NCI-H526 (cell line): ENCODE measurements at regions not wholly inside any gene's neighbourhood (a gene's known extent, or its start where the extent isn't known, plus 50 kb on each side); places are given as distances from the start of the nearest gene placed in this dataset.
"Not testable (repeated sequence)": the region's sequence is repeated elsewhere in the genome, so short reads cannot be mapped to it uniquely, and the experiment has no call there.

Experiments
- DNase-seq, 2 experiments: peaks; one replicate each; lab custom pipeline; 2025; lab: John Stamatoyannopoulos, UW

DNA sequence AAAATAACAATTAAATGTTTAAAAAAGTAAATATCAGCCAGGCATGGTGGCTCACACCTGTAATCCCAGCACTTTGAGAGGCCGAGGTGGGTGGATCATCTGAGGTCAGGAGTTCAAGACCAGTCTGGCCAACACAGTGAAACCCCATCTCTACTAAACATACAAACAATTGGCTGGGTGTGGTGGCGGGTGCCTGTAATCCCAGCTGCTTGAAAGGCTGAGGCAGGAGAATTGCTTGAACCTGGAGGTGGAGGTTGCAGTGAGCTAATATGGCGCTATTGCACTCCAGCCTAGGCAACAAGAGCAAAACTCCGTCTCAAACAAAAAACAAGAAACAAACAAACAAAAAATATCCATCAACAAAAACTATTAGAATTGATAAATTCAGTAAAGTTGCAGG is 77.5 kb downstream of the SNX5 start:
- not testable (repeated sequence) for DNase-seq

DNA sequence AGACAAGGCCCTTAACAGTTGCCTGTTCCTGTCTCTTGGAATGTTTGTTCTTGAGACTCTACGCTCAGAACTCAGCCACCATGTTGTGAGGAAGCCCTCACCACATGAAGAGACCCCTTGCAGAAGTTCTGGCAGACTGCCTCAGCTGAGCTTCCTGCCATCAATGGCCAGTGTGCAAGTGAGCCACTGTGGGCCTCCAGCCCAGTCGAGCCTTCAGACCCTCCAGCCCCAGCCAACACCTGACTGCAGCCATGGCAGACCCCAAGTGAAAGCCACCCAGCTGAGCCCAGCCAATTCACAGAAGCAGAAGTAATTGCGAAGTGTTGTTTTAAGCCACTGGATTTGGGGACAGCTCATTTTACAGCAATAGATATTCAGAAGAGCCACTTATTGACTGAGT is 78.3 kb downstream of the SNX5 start:
- DNase-seq = no peak

DNA sequence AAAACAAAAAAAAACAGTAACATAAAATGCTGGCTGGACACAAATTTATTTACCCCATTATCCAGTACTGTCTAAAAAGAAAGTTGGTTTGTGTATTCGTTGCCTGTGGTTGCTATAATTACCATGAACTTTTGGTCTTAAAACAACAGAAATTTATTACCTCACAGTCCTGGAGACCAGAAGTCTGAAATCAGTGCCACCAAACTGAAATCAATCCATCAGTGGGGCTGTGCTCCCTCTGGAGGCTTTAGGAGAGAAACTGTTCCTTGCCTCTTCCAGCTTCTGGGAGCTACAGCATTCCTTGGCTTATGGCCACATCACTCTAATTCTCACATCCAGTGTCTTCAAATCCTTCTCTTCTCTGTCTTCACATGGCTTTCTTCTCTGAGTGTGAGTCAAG is 79.4 kb downstream of the SNX5 start:
- no peak for DNase-seq

DNA sequence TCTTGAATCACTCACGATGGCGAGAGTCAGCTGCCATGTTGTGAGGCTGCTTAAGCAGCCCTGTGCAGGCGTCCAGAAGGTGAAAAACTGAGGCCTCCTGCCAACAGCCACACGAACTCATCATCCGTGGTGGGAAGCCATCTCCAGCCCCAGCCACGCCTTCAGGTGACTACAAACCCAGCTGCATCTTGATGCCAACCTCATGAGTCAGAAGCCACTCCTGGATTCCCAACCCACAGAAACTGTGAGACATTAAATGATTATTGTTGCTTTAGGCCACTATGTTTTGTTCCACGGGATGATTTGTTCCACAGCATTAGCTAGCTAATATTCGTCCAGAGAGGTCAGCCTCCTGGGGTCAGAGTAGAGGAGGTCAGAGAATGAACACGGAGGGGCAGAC is 80.5 kb downstream of the SNX5 start:
- DNase-seq = no peak

DNA sequence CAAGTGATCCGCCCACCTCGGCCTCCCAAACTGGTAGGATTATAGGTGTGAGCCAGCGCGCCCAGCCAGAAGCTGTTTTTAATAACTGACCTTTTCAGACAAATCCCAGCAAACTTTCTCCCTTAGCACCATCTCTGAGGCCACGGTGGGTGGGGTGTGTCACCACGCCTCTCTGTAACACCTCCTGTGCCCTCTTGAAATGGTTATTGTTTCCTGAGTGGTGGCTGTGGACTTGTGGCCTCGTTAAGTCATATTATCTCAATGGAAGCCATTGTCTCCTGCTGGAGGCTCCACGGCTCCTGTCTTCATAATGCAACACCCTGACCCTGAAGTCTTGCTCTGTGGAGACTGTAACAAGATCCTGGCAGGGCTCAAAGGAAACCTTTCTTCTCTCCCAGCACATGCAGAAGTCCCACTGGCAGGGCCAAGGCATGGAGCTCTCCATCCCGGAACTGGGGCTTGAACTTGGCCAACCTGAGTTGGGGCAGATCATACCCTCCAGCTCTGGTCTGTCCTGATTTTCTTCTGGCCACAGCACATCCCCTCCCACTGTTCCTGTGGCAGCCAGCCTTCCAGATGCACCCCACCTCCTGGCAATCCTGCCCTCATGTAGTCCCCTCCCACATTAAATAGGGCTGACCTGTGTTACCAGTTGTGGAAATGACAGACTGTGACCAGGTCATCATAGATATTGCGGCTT is 81.1 kb downstream of the SNX5 start:
- no peak for DNase-seq

DNA sequence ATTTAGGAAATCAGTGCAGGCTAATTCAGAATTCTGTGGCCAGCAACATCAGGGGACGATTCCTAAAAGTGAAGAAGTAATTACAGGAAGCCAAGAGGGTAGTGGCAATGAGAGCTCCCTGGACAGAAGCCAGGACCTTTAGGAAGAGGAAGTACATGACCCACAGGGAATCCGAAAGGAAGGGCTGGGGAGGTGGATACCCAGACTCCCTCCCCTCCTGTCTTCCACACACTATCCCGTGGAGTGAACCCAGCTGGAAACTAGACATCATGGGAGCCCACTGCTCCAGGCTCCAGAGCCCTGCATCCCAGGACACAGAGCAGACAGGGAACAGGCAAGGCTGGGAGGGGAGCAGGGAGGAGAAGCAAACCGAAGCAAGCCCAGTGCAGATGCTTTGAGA is 83.0 kb downstream of the SNX5 start:
- no peak for DNase-seq

DNA sequence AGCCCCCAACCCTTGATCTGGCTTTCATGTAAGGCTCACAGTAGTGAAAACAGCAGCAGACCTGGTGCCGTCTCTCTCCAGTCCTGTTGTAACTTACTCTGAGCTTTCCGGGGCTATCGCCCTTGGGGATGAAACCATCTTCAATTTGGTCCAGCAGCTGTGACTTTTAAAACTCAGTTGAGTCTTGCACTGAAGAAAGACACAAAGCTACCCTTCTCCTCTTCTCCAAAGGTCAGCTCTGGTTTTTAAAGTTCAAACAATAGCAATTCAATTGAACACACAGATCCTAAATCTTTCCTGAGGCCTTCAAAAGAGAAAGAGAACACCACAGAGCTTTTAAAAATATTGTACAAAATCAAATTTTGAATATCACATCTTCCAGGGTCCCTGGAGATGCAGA is 83.5 kb downstream of the SNX5 start:
- no peak for DNase-seq

DNA sequence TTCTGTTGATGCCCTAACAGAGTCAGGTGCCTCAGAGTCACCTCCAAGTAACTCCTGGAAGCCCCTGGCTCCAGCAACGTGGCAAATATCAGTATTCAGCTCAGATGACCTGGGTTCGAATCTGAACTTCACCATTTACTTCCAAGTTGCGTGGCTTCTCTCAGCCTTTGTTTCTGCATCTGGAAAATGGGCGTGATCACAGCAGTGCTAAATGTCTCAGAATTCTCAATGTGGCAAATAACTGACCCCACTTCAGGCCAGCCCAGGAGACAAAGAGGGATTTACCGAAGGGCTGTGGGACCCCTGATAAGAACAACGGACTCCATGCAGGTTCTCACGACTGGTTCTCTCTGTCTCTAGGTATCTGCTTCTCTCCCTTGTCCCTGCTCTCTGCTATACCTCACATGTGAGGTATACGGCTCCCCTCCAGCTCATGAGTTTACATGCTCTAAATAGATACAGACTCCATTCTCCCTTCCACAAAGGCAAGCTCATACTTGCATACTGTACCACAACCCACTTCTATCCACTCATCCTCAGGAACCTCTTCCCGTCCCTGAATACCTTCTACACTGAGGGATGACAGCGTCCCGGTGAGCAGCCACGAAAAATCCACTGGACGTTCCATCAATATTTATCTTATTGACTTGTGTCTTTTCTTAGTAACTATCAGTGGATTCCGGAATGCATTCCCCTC is 84.1 kb downstream of the SNX5 start:
- DNase-seq = no peak

DNA sequence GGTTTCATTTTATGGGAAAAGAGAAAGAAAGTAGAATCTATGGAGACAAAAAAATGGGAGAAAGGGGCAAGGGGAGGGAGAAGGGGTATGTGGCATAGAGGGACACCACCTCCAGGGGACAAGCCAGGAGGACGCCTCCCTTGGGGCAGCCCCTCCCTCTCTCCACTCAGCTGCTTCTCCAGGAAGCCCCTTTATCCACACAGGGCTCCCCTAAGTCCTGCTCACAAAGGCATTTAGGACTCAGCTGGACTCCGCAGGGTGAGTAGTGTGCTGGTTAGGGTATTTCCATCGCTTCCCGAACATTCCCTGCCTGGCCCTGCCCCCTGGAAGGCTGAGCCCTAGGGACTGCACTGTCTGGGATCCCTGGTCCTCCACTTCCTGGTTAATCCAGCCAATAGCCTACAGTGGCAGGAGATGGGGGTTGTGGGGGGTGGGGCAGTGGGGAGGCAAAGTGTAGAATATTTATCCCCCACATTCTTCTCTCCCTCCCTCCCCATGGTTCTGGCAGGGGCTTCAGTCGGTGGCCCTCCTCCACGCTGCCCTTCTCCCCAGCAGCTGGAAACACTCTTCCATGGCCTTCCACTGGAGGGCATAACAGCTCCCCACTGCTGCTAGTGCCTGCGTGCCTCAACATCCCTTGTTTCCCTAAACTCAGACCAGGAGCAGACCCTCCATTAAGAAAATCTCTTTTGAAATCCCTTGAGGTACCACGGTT is 84.8 kb downstream of the SNX5 start:
- DNase-seq = no peak

DNA sequence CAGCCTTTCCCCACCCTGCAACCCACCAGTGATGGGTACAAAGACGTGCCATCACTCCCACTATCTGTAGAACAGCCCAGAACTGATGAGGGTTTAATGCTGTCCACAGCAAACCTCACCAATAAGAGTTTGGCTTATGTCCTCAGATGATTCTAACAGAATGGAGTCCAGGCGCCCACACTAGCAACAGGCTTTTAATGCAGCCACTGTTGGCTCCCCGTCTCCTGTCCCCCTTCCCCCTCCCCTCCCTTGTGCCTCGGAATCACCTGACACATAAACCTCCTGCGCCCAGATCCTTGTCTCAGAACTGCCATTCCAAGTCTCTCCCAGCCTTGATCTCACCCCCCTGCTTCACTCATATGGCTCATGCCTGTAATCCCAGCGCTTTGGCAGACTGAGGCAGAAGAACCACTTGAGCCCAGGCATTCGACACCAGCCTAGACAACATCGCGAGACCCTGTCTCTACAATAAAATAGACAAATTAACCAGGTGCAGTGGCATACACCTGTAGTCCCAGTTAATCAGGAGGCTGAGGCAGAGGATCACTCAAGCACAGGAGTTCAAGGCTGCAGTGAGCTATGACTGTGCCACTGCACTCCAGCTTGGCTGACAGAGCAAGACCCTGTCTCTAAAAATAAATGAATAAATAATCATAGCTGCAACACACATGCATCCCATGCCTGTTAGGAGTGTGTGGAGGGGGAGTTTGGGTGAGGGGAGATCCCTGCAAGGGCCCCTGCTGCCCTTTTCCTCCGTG is 85.6 kb downstream of the SNX5 start:
- no peak for DNase-seq

DNA sequence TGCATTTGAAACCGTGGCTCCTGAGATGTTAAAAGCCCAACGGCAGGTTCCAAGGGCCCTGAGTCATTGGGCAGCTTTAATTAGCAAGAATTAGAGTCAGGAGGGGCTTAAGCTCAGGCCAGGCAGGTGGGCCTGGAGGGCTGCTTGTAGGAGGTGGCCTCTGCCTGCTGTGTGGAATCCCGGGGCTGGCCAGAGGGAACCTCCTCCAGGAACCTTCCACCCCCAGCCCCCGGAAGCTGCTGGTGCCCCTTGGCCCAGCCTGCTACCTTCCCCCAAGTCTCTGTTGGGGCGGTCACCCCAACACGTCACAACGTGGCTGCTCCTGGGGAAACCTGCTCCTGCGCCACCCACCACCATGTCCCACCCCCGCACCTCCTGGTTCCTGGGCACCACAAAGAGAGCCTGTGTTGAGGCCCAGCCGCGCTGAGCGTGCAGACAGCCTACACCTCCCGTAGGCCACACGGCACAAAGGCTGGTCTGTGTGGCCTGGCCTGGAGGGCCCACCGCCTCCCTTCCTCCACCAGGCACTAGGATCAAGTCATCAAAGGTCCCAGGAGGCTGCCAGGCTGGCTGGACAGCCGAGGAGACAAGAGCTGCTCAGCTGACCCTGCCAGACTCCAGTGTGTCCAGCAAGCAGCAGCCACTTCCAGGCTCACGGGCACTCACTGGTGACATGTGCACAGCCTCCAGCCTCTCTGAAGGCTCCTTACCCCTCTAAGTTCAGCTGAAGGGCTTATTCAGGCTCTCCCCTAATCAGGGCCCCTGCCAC is 86.3 kb downstream of the SNX5 start:
- DNase-seq = no peak

DNA sequence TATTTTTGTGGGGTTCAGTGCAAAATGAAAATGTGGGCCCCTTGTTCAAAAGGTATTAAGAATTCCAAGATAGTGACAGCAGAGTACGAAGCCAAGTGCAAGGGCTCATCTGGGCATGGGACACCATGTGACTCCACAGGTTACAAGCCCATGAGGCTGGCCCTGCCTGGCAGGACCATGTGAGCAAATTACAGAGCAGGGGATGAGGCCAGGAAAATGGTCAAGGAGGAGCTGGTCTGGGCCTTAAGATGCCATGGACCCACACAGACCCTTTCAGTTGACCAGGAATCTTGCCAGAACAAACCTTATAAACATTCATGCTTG is 86.9 kb downstream of the SNX5 start:
- DNase-seq = no peak

DNA sequence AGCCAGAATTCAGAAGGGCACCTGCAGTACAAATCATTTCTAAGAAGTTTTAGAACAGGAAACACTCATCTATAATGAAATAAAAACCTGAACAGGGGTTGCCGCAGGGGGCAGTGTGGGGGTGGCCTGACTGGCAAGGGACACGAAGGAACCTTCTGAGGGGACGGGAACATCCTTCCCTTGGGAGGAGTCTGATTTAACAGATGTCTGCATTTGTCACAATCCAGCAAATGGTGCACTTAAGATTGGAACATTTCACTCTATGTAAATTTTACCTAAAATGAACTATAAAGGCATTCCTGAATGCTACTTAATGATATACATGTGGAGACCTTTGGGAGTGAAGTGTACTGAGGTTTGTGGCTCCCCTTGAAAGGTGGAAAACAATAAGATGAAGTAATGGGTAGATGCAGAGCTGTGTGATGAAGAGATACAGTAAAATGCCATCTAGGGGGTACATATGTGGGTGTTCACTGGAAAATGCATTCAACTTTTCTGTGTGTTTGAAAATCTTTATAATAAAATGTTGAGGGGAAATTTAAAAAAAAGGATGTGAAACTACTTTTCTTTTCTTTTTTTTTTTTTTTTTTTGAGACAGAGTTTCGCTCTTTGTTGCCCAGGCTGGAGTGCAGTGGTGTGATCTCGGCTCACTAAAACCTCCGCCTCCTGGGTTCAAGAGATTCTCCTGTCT is 89.5 kb downstream of the SNX5 start:
- DNase-seq = no peak

DNA sequence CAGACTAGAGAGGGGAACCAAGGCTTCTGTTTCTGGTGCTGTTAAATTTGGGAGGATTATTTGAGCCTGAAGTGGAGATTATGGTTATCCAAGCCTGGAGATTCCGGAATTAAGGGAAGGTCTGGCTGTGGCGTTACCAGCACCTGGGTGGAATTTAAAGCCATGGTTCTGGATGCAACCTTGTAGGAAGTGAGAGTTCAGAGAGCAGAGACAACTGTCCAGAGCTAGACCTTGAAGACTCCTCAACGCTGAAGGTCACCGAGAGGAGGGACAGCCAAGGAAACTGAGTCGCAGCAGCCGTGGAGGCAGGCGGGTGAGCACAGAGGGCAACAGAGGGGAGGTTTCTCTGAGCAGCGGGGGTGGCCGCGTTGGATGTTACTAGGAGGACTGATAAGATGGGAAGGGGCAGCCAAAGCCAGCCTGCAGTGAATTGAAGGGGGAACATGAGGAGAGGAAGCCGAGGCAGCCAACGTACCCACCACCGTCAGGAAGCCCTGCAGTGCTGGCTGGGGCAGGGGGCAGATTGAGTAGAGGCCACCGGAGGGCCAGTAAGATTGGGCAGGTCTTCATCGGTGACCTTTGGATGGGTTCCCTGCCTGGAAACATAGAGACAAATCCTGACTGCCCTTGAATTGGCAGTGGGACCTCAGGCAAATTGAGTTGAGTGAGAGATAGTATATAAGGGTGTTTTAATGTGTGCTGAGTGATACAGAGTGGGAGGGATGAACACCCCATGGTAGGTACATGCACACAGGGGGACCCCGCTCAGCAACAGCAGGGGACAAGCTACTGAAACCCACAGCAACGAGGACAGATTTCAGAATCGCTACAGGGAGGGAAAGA is 90.3 kb downstream of the SNX5 start:
- DNase-seq = no peak

DNA sequence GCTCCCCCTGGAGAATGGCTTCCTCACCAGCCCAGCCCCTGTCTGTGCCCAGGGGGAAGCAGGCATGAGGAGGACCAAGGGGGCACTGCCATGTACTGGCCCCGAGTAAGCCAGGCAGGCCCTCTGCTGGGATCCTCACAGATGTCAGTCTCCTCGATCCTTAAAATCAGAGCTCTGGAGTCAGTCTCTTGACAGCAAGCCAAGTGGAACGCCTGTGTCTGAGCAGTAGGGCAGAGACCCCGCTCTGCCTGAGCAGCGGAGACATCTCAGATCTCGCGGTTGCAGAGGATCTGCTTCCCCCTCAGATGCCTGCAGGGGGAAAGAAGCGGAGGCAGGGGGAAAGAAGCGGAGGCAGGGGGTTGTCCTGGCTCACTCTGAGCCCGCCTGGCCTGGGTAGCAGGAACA is 92.6 kb downstream of the SNX5 start:
- no peak for DNase-seq

DNA sequence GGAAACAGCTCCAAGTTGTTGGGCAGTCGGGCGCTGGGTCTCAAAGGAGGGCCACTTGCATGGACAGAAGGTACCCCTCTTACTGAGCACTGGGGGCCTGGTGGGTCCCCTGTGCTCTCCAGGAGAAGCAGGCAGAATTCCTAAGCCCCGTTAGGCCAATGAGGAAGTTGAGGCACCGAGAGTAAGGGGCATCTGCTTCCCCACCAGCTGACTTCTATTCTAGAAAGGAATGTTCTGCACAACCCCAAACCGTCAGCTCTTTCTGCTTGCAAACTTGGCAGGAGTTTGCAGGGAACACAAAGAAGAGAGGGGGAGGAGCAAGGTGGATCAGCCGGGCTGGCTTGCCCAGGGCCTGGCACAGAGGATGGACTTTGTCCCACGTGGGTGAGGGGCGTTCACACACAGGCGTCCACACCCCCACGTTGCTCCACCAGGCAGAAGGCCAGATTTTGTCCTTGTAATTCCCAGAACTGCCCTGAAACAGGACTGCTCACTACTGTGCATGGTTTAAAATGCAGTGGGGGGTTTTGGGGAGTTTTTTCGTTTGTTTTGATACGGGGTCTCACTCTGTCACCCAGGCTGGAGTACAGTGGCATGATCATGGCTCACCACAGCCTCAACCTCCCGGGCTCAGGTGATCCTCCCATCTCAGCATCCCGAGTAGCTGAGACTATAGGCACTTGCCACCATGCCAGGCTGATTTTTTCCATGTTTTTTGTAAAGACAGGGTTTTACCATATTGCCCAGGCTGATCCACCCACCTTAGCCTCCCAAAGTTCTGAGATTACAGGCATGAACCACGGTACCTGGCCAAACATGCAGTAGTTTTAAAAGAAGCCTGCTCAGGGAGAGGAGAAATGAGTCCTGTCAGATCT is 93.3 kb downstream of the SNX5 start:
- peak in 1 of 2 experiments; percentile 35 for DNase-seq

DNA sequence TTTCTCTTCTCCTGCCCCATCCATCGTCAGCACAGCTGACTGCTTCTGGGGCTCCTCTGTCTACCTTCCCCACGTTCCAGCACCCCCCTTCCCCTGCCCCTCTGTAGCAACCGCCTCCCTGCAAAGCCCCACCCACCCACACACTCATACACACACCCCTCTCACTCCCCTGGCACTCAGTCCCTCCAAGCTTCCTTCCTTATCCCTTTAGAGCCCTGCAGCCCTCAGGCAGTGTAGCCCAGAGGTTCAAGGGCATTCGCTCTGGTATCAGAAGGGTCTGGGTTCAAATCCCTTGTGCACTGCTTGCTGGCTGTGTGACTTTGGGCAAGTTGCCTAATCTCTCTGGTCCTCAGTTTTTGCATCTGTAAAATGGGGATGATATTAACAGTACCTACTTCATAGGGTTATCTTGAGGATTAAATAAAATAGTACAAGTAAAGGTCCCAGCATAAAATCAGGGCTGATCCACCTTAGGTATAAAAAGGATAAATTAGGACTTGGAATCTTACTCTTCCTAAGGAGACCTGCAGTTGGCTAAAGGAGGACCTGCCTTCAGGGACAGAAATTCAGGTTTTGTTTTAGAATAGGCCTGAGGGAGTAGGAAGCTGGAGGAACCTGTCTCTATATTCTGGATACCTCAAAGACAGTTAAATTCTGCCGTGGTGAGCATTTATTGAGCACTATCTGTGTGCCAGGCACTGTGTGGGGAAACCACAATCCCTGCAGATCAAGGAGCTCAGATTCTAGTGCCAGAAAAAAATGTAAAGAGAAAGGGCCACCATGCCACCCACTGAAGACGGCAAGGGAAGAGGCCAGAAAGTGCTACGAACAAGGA is 94.1 kb downstream of the SNX5 start:
- DNase-seq = no peak
